HG03097 (cell line): ENCODE measurements at regions not wholly inside any gene's neighbourhood (a gene's known extent, or its start where the extent isn't known, plus 50 kb on each side); places are given as distances from the start of the nearest gene placed in this dataset.

ENCODE experiments used
- ATAC-seq: cut with Tn5 transposase; IDR thresholded peaks from one replicate; pipeline ENCODE4 v1.9.1; 2021; ENCODE audit not compliant: unreplicated experiment, low FRiP score

DNA sequence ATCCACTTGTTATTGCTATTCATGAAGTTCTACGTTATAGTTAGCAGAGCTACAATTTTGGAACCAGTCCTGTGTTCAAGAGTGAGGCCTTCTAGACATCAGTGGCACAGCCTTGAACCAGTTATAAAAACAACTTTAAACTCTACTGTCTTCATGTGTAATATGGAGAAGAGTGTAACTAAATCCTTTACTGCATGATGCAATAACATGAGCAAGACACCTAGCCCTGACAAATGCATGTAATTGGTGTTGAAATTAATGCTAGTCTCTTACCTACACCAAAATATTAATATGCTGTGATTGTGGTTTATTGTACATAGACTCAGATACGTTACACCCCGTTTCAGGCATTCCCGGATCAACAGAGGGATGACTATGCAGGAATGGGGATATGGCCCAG, 654.6 kb downstream of the IRX1 start:
- ATAC-seq: no peak

DNA sequence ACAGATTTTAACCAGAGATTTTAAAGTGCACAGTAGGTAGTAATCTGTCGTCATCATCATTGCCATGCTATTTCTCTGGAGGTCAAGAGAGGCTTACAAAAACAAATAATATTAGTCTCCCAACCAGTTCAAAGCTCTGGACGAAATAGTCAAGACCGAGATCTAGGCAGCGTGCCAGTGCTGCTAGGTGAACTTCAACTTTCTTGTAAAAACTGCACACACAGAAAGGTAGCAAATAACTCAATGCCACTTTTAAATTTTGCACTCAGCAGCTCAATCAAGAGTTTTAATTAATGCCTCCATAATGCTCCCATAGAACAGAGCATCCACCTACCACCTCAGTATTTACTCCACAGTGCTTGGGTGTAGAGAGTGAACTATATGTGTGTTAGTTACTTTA, 656.8 kb downstream of the IRX1 start:
- ATAC-seq: no peak

DNA sequence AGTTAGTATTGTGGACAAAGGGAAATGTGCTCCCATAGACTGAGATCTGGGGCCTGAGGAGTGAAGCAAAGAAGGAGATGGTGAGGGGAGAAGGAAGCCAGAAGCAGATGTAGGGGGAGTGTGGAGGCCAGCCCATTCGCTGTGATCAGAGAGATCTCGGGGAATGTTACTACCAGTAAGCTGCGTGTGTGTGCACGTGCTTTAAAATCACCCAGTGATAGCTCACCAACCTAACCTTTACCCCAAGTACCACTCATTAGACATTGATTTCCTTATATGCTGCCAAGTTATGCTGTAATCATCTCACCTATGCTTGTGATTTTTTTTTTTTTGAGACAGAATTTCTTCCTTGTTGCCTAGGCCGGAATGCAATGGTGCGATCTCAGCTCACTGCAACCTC, 659.1 kb downstream of the IRX1 start:
- no peak for ATAC-seq

DNA sequence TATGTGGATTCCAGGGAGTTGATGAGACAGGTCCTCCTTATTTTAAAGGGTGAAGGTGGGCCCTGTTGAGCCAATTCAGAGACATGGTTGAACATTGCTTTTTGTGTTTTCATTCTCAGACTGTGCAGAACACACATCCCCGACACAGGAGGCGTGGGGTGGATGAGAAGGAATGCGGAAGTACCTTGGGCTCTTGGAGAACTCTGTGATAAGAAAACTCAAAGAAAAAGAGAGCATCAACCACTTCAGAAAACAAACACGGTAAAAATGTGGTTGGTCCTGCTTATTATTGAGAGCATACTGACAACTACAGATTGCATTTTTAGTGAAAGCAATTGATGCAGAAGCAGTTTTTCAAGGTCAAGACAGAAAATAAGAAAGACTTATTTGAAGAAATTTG, 659.8 kb downstream of the IRX1 start:
- no peak for ATAC-seq

DNA sequence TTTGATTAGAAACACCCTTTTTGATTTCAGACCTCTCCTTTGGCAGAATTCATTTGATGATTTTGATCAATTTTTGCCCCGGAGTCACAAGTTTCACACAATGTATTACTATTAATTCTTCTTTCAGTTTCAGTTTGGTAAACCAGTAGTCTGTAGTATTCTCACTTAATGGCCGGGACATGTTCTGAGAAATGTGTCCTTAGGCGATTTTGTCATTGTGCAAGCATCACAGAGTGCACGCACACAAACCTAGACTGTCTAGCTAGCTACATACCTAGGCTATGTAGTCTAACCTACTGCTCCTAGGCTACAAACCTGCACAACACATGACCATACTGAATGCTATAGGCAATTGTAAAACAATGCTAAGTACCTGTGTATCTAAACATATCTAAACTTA, 662.5 kb downstream of the IRX1 start:
- ATAC-seq: no peak

DNA sequence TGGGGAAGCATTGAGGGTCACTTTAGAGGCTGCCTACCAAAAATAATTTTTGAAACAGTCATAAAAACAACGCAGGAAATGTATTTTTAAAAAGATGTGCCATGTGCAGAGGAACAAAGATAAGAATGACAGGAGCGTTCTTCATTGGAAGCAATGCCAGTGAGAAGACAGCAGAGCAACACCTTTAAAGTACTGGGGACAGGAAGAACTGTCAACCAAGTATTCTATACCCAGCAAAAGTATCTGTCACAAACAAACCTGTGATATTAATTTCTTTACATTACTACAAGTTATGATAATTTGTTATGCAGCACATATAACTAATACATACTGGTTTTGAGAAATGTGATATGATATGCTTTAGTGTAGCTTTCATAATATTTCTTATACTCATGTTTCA, 675.6 kb downstream of the IRX1 start:
- no peak for ATAC-seq

DNA sequence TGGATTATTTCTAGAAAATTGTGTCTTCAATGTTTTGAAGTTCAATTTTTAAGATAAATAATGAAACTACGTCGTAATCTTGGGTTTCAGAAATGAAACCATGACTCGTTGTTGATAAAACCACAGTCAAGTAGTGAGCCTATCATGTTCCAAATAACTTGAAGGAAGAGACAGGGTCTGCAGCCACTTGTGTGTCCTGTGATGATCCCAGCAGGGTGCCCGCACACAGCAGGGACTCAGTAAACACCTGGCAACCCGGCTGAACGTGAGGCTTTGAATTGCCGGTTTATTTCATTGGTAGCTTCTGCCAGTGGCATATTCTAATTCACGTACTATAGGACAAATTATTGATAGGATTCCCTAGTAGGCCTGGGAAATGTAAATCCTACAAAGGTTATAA, 679.6 kb downstream of the IRX1 start:
- ATAC-seq: no peak

DNA sequence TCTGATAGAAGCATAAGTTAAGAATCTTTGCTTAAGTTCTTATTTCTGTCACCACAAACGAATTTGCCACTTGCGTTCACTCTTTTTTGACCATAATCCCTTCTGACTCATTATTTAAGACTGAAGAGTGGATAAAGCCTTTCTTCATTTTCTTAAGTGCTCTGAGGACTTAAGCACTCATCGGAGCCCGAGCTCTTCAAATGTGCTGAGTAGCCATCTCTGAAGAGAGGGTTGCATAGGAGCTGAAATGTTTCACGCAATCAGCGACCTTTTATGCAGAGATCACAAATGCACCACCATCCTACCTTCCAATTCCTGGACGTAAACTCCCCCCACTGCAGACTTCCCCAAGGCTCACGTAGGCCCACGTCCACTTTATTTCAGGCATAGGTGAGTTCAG, 699.2 kb downstream of the IRX1 start:
- ATAC-seq: no peak

- ATAC-seq: no peak
These were observed 700.2 kb downstream of the IRX1 start for GRCh38 chr5:4295663-4296339.

- no peak for ATAC-seq
These were observed 710.4 kb downstream of the IRX1 start for GRCh38 chr5:4306057-4306456.

- ATAC-seq: no peak
These were observed 713.4 kb downstream of the IRX1 start for GRCh38 chr5:4309026-4309425.

DNA sequence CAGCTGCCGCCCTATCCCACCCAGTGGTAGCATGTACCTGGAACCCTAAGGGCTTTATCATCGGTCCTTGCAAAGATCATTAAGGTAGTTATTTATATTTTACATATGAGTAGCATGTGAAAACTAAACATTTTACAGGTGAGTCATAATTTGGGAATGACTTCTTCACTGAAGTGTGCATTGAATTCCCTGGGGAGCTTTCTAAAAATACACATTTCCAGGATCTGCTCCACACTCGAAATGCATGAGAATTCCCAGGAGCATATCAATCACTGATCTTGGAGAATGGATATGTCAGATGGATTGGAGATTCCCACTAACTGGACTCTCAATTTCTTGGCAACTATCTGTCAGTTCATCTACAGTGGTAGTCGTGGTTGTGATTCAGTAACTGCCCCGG, 717.5 kb downstream of the IRX1 start:
- ATAC-seq: no peak

- ATAC-seq: no peak
These were observed 724.0 kb downstream of the IRX1 start for GRCh38 chr5:4319478-4320128.

DNA sequence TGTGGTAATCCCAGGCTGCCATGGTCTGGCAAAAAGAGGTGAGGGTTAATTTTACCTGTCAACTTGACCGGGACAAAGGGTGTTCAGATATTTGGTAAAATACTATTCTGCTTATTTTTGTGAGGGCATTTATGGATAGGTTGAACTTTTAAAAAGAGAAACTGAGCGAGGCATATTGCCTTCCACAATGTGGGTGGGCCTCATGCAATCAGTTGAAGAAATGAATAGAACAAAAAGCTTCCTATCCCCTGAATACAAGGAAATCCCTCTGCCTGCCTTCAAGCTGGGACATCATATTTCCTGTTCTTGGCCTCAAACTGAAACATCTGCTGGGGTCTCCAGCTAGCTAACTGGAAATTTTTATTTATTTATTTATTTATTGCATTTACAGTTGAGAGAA, 734.7 kb downstream of the IRX1 start:
- ATAC-seq: no peak

DNA sequence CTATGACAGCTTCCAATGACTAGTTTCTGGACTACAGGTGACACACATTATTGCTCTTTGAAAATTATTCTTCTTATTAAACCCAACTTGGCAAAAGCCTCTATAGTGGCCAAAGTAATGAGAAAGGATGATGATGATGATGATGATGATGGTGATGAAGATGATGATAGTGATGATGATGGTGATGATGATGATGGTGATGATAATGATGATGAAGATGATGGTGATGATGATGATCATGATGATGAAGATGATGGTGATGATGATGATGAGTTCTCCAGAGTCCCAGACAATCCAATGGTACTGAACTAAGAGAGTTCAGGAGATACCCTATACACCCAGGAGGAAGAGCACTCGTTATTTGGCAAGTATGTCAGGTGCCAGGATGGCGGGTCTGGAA, 739.4 kb downstream of the IRX1 start:
- no peak for ATAC-seq

GRCh38 chr5:4337519-4337918, 741.9 kb downstream of the IRX1 start:
- ATAC-seq: no peak

DNA sequence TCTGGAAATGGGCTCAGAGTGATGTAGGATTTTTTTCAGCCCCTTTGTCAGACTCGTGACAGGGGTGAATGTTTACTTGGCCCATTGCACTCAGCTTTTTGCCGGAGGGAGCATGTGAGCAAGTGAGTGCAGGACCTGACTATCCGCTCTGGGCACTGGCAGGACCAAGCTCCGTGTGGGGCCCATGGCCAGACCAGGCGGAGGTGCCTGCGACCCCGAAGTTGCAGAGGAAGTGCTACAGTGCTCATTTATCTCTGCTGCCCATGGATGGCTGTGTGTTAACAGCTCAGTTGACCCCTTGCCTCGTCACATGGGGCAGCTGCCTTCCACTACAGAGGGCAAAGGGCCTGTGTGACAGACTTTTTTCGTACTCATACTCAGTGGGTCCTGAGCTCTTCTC, 744.3 kb downstream of the IRX1 start:
- no peak for ATAC-seq

GRCh38 chr5:4345850-4346249, 750.2 kb downstream of the IRX1 start:
- no peak for ATAC-seq

DNA sequence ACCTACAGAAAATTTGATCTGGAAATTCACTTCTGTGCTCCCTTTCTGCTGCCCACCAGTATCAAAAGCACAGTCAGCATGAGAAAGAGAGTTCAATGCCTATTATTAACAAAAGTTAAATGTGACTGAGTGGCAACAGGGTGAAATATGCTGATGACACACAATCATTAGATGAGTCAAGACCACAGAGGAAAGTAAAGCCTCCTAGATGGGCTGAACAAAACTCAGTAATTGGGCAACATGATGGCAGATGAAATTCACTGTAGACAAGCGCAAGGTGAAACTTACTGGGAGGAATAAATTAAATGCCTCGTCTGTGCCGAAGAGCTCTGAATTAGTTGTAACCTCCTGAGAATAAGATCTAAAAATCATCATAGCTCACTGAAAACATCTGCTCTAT, 752.8 kb downstream of the IRX1 start:
- no peak for ATAC-seq

- ATAC-seq: no peak
These were observed 753.3 kb downstream of the IRX1 start for GRCh38 chr5:4348919-4349318.

DNA sequence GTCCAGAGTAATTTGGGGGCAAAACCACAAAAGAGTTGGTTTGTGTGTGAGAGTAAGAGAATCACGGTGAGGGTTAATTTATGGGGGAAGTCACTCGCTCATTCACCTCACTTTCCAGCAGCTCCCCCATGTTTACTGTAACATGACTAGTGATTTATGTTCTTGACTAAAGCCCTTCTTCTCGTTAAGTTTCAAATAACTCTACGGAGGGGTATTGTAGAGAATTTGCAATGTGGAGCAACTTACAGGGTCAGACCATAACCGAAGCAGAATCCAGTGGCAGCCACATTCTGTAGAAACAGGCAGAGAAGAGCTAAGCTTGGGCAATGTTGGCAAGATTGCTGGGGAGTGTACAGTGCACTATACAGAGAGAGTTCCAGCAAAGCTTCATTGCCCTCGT, 760.6 kb downstream of the IRX1 start:
- no peak for ATAC-seq

GRCh38 chr5:4359847-4360246, 764.2 kb downstream of the IRX1 start:
- no peak for ATAC-seq

- ATAC-seq: no peak
These were observed 766.1 kb downstream of the IRX1 start for GRCh38 chr5:4361753-4362152.
